GM21528 (cell line): ENCODE measurements at regions not wholly inside any gene's neighbourhood (a gene's known extent, or its start where the extent isn't known, plus 50 kb on each side); places are given as distances from the start of the nearest gene placed in this dataset.

Source experiments
- ATAC-seq: cut with Tn5 transposase; IDR thresholded peaks from one replicate; pipeline ENCODE4 v1.9.1; 2021; ENCODE audit warnings: mild to moderate bottlenecking, moderate library complexity; ENCODE audit not compliant: unreplicated experiment, low FRiP score

- ATAC-seq, result no peak
Observed at GRCh38 chr6:115729036-115729435, 331.7 kb downstream of the FRK start.

GRCh38 chr6:115728171-115728570 lies 332.5 kb downstream of the FRK start:
- no peak for ATAC-seq

GRCh38 chr6:115721564-115721963 lies 339.1 kb downstream of the FRK start:
- no peak for ATAC-seq

GRCh38 chr6:115720900-115721299 lies 339.8 kb downstream of the FRK start:
- ATAC-seq, result no peak

GRCh38 chr6:115717472-115717871 lies 343.2 kb downstream of the FRK start:
- ATAC-seq, result peak; percentile 50

- ATAC-seq, result peak; percentile 96
Observed at GRCh38 chr6:115717062-115717461, 343.6 kb downstream of the FRK start.

GRCh38 chr6:115712291-115712961 lies 348.3 kb downstream of the FRK start:
- ATAC-seq, result no peak

- ATAC-seq, result no peak
Observed at GRCh38 chr6:115708850-115709249, 351.8 kb downstream of the FRK start.

GRCh38 chr6:115706981-115707380 lies 353.7 kb downstream of the FRK start:
- ATAC-seq, result no peak

- ATAC-seq, result no peak
Observed at GRCh38 chr6:115706324-115706723, 354.4 kb downstream of the FRK start.

- no peak for ATAC-seq
Observed at GRCh38 chr6:115704028-115704427, 356.7 kb downstream of the FRK start.

- ATAC-seq, result no peak
Observed at GRCh38 chr6:115691433-115691832, 369.3 kb downstream of the FRK start.

GRCh38 chr6:115690854-115691253 lies 369.8 kb downstream of the FRK start:
- no peak for ATAC-seq

- no peak for ATAC-seq
Observed at GRCh38 chr6:115681978-115682775, 378.5 kb downstream of the FRK start.

- no peak for ATAC-seq
Observed at GRCh38 chr6:115680621-115681020, 380.1 kb downstream of the FRK start.

- no peak for ATAC-seq
Observed at GRCh38 chr6:115677198-115677597, 383.5 kb downstream of the FRK start.

GRCh38 chr6:115675443-115675842 lies 385.2 kb downstream of the FRK start:
- ATAC-seq, result no peak

GRCh38 chr6:115668781-115669180 lies 391.9 kb downstream of the FRK start:
- ATAC-seq, result no peak

- ATAC-seq, result no peak
Observed at GRCh38 chr6:115668211-115668610, 392.5 kb downstream of the FRK start.

GRCh38 chr6:115667478-115668026 lies 393.1 kb downstream of the FRK start:
- ATAC-seq, result no peak

GRCh38 chr6:115666997-115667396 lies 393.7 kb downstream of the FRK start:
- no peak for ATAC-seq

- no peak for ATAC-seq
Observed at GRCh38 chr6:115665310-115665709, 395.4 kb downstream of the FRK start.
